ENCODE measurements at regions not wholly inside any gene's neighbourhood (a gene's known extent, or its start where the extent isn't known, plus 50 kb on each side); places are given as distances from the start of the nearest gene placed in this dataset.

DNA sequence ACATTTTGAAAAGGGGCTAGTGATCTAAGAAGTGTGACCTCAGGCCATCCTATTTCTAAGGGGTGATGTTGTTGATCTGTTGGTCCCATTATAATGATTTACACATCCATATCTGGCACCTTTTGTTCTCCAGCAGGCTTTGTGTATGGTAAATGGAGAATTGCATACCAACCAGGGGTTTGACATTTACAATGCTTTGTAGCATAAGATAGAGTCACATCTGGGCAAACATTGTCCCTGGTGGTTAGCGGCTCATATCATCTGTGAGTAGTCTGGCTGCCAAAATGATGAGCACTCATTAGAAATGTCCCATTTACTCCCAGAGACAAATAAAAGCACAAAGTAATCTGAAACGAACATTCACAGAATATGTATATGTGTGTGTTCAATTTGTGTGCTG lies 1775.5 kb upstream of the CELF4 start:
- Histone ChIP-seq H4K20me1 (replicated peaks; ENCODE audit: control insufficient read depth, extremely low read depth, insufficient read depth, low read length) (no peaks in the 10 kb centered on the region), H3K4me3 (replicated peaks in 1 of 3; ENCODE audit: insufficient read depth in 1 of 3, low read depth in 1 of 3, low read length in 3 of 3) (no peak overlapping the region), H3K79me2 (ENCODE audit: control insufficient read depth, insufficient read depth, low read length) (no peaks in the 10 kb centered on the region), H3K27me3 (ENCODE audit: control insufficient read depth in 2 of 2, insufficient read depth in 2 of 2, low read length in 2 of 2) (no peaks in the 10 kb centered on the region), H3K9ac (replicated peaks; ENCODE audit: extremely low read depth, insufficient read depth, low read length) (no peak overlapping the region), H3K27ac (ENCODE audit: insufficient read depth, low read depth, low read length) (no peak overlapping the region), H3K4me2 (ENCODE audit: insufficient read depth, low read length) (no peak overlapping the region), H3K4me1 (ENCODE audit: control insufficient read depth, extremely low read depth, insufficient read depth, low read length) (no peaks in the 10 kb centered on the region), H3K36me3 (ENCODE audit: control insufficient read depth in 2 of 2, extremely low read depth in 1 of 2, insufficient read depth in 2 of 2, low read length in 2 of 2) (no peaks in the 10 kb centered on the region), H3K9me3 (replicated peaks; ENCODE audit: control insufficient read depth, insufficient read depth, low read length) (no peaks in the 10 kb centered on the region), H3K9me1 (replicated peaks; ENCODE audit: control insufficient read depth, extremely low read depth, insufficient read depth, low read length) (no peaks in the 10 kb centered on the region), H2AFZ (ENCODE audit: low read depth, low read length) (no peak overlapping the region)
- ChIA-PET CTCF (no interaction called here), POLR2A (no interaction called here)
- no peak for DNase-seq (ENCODE audit: low read depth, low spot score)
- BruUV-seq (replicated peaks): no TSS peak
- dilution Hi-C loops (cut with MboI; ENCODE audit: extremely low pct_ligation_motif_present, low sequenced_read_pairs): no loop called here
- FAIRE-seq: no peak
- intact Hi-C loops (cut with micrococcal nuclease): no loop called here
- no peak for TF ChIP-seq POLR2AphosphoS5 (IDR thresholded peaks at IDR 0.05; ENCODE audit: insufficient read depth, low read depth, low read length)
- TF ChIP-seq MYC (IDR thresholded peaks at IDR 0.05; ENCODE audit: low read depth, low read length): no peak
- TF ChIP-seq, protein P1, sequence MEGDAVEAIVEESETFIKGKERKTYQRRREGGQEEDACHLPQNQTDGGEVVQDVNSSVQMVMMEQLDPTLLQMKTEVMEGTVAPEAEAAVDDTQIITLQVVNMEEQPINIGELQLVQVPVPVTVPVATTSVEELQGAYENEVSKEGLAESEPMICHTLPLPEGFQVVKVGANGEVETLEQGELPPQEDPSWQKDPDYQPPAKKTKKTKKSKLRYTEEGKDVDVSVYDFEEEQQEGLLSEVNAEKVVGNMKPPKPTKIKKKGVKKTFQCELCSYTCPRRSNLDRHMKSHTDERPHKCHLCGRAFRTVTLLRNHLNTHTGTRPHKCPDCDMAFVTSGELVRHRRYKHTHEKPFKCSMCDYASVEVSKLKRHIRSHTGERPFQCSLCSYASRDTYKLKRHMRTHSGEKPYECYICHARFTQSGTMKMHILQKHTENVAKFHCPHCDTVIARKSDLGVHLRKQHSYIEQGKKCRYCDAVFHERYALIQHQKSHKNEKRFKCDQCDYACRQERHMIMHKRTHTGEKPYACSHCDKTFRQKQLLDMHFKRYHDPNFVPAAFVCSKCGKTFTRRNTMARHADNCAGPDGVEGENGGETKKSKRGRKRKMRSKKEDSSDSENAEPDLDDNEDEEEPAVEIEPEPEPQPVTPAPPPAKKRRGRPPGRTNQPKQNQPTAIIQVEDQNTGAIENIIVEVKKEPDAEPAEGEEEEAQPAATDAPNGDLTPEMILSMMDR (IDR thresholded peaks at IDR 0.05; ENCODE audit: extremely low read depth in 1 of 2, insufficient read depth in 1 of 2, low read depth in 1 of 2, low read length in 2 of 2): no peak
- no peak for TF ChIP-seq FOS (IDR thresholded peaks at IDR 0.05; ENCODE audit: borderline replicate concordance, insufficient read depth, low read length)
- TF ChIP-seq, protein P2, sequence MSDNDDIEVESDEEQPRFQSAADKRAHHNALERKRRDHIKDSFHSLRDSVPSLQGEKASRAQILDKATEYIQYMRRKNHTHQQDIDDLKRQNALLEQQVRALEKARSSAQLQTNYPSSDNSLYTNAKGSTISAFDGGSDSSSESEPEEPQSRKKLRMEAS (IDR thresholded peaks at IDR 0.05; ENCODE audit: insufficient read depth, insufficient read length): no peak
- no peak for TF ChIP-seq GATA2 (IDR thresholded peaks at IDR 0.05; ENCODE audit: insufficient read depth, insufficient read length, low read depth, low read length)
- no peak for TF ChIP-seq POLR2A (IDR thresholded peaks at IDR 0.05; ENCODE audit: low read depth, low read length)
- TF ChIP-seq JUN (IDR thresholded peaks at IDR 0.05; ENCODE audit: borderline replicate concordance, insufficient read depth, insufficient read length, low read depth): no peak
- TF ChIP-seq EZH2 (IDR thresholded peaks at IDR 0.05; ENCODE audit: borderline replicate concordance, low read depth, low read length, severe bottlenecking): no peak

All from endothelial cell of umbilical vein (primary cell).